ENCODE measurements at regions not wholly inside any gene's neighbourhood (a gene's known extent, or its start where the extent isn't known, plus 50 kb on each side); places are given as distances from the start of the nearest gene placed in this dataset.

DNA sequence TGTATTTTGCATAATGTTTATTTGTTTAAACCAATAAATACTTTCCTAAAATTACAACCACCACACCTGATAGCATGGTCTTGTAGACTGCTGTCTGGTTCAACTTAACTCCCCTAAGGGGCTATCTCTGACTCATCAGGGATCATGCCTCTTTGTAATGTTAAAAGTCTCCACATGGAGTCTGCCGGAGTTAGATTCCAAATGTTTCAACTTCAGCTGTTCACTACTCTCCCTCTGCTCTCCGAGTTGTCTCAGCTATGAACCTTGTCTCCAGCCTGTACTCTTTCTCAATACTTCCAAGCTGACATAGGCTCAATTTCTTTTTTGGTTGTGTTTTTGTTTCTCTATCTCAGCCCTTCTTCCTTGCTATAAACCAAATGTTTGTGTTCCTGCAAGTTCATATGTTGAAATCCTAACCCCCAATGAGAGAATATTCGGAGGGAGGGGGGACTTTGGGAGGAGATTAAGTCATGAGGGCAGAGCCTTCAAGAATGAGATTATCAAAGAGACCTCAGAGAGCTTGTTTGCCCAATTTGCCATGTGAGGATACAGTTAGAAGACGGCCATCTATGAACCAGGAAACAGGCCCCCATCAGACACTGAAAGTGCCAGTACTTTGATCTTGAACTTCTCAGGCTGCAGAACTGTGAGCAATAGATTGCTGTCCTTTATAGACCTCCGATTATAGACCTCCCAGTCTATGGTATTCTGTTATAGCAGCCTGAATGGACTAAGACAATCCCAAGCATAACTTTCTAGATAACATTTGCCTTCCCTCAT, 858.2 kb downstream of the VRK1 start:
- DNase-seq (ENCODE audit: low spot score), result no peak

- DNase-seq (ENCODE audit: low spot score), result no peak
Observed at GRCh38 chr14:97657609-97658008, 860.4 kb downstream of the VRK1 start.

GRCh38 chr14:97687944-97688630, 890.9 kb downstream of the VRK1 start:
- no peak for DNase-seq (ENCODE audit: low spot score)

GRCh38 chr14:97688631-97689336, 891.6 kb downstream of the VRK1 start:
- DNase-seq (ENCODE audit: low spot score), result no peak

GRCh38 chr14:97692084-97692483, 894.9 kb downstream of the VRK1 start:
- DNase-seq (ENCODE audit: low spot score), result no peak

DNA sequence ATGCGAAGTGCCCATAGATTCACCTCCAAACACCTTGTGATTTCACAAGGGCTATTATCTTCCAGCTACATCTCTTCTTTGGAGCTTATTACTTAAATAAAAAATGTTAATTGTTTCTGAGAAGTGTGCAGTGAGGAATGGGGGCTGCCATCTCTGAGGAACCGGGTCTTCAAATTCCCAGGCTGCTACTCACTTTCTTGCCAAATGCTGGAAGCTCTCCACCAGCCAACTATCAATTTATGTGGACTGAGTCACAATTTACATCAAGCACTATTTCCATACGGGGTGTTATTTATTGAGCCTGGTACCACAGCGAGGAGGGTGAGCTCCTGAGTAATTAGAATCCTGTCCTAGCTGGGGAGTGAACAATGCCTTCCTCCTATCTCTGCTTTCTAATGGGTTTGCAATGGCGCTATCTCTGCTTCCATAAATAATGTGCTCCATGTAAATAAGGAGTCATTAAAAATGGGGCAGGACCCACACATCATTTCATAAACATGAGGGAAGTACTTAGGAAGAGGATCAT, 898.3 kb downstream of the VRK1 start:
- no peak for DNase-seq (ENCODE audit: low spot score)

- no peak for DNase-seq (ENCODE audit: low spot score)
Observed at GRCh38 chr14:97697772-97698171, 900.6 kb downstream of the VRK1 start.

GRCh38 chr14:97699026-97699425, 901.8 kb downstream of the VRK1 start:
- no peak for DNase-seq (ENCODE audit: low spot score)

- DNase-seq (ENCODE audit: low spot score), result no peak
Observed at GRCh38 chr14:97703006-97703760, 906.0 kb downstream of the VRK1 start.

- no peak for DNase-seq (ENCODE audit: low spot score)
Observed at GRCh38 chr14:97704316-97704885, 907.2 kb downstream of the VRK1 start.

- DNase-seq (ENCODE audit: low spot score), result no peak
Observed at GRCh38 chr14:97705107-97705506, 907.9 kb downstream of the VRK1 start.

GRCh38 chr14:97705976-97706375, 908.8 kb downstream of the VRK1 start:
- no peak for DNase-seq (ENCODE audit: low spot score)

DNA sequence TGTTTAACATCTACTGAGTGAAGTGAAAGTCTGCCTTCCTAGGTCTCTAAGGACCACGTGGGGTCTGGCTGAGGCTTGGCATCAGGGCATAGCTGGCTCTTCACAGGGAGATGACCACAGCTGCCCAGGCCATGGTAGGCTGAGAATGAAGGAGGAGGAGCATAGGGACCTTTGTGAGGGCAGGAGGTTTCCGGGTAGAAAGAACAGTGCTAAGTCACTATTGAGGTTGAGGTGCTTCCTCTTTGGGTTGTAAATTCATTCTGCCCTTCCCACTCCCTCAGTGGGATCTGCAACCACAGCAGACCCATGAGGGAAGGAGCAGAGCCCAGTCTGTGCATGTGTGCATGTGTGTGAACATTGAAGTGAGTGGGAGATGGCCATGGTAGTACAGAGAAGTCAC, 909.6 kb downstream of the VRK1 start:
- no peak for DNase-seq (ENCODE audit: low spot score)

DNA sequence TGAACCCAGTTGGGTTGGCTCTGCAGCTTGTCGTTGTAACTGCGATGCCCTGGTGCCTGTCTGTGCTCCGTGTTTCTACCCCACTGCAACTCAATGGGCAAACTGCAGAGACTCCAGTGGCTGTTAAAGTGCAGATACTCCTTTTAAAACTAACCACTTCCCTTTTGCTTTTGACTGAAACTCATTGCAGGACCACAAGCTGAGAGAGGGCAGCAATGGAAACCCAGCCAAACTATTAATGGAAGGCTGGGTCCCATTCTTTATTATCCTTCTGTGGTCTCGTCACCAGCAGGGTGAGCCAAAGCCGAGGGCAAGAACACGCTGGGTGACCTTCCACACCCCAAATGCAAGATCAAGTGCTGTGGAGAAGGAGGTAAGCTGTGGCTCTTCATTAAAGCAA, 910.4 kb downstream of the VRK1 start:
- no peak for DNase-seq (ENCODE audit: low spot score)

DNA sequence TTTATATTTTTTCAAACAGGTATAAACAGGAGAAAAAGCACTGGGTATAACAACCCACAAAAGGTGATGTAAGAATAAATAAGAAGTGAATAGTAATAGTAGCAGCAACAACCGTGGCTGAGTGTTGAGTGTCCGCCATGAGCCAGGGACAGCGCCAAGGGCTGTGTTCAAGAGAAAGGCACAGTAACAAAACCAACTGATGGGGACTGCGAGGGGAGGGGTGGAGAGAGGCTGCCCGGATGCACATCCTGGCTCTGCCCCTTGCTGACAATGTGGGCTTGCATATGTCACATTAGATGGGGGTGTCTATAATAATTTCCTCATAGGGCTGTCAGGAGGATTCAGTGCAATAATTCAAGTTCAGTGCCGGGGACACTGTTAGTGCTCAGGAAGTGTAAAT, 912.4 kb downstream of the VRK1 start:
- DNase-seq (ENCODE audit: low spot score), result no peak

DNA sequence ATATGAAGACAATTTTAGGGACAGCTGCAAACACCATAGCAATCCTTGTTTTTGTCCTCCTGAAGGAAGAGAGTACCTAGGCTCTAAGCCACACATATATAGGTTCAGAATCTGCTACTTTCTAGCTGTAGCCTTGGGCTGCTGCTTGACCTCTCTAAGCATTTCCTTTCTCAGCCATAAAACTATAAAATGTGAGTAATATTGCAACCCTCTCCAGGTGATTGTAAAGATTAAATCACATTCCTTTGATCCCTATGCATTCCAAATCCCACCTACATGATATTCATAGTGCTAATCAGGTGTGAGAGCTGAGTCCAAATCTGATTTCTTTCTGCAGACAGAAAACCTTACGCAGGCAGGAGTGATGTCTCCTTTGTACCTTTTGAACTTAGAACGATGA, 913.5 kb downstream of the VRK1 start:
- DNase-seq (ENCODE audit: low spot score), result no peak

GRCh38 chr14:97712471-97712870, 915.3 kb downstream of the VRK1 start:
- no peak for DNase-seq (ENCODE audit: low spot score)

GRCh38 chr14:97713023-97713422, 915.8 kb downstream of the VRK1 start:
- no peak for DNase-seq (ENCODE audit: low spot score)

DNA sequence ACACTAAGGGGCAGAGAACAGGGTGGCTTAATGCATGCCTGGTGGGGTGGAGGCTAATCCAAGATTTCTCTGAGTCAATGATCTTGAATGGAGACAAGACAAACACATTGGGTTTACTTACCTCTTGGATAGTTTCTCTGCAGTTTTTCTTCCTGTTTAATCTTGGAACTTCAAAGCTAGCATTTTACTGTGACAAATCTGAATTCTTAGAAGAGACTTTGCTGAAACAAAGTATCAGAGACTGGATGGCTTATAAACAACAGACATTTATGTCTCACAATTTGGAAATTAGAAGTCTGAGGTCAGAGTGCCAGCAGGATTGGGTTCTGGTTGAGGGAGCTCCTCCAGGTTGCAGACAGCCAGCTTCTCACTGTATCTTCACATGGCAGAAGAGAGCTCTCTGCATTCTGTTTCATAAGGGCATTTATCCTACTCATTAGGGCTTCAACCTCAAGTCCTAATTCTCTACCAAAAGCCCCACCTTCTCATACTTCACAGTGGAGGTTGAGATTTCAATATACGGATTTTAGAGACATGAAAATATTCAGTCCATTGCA, 921.8 kb downstream of the VRK1 start:
- no peak for DNase-seq (ENCODE audit: low spot score)

- DNase-seq (ENCODE audit: low spot score), result no peak
Observed at GRCh38 chr14:97719931-97720330, 922.7 kb downstream of the VRK1 start.

- DNase-seq (ENCODE audit: low spot score), result no peak
Observed at GRCh38 chr14:97723351-97723750, 926.2 kb downstream of the VRK1 start.

Data from left forelimb (tissue), 1 donor.